ENCODE measurements at regions not wholly inside any gene's neighbourhood (a gene's known extent, or its start where the extent isn't known, plus 50 kb on each side); places are given as distances from the start of the nearest gene placed in this dataset.

GRCh38 chr2:18445433-18446320 is 114.8 kb downstream of the RDH14 start:
- TF ChIP-seq EZH2 (IDR thresholded peaks at IDR 0.05) (no peak), POLR2AphosphoS5 (IDR thresholded peaks at IDR 0.05; ENCODE audit: borderline replicate concordance, low read depth, low read length) (no peak), FOXP2 (optimal IDR thresholded peaks at IDR 0.05; ENCODE audit: control extremely low read depth, extremely low read length, insufficient read depth) (no peak)

Measured in SK-N-MC (cell line).